K562 (cell line): ENCODE measurements at regions not wholly inside any gene's neighbourhood (a gene's known extent, or its start where the extent isn't known, plus 50 kb on each side); places are given as distances from the start of the nearest gene placed in this dataset.

Experiments
- BCOR ChIP-seq: fragments of 450-650 bp; IDR thresholded peaks from 2 replicates; pipeline ENCODE4 v1.6.1; 2016
- BRF1 ChIP-seq: IDR thresholded peaks from 3 replicates; pipeline ENCODE4 v1.6.1; 2011; ENCODE audit warnings: borderline replicate concordance, mild to moderate bottlenecking; ENCODE audit not compliant: insufficient read length; ENCODE audit errors: extremely low read depth
- CBFB ChIP-seq: sonication (generic); formaldehyde crosslinking; IDR thresholded peaks from 2 replicates; pipeline ENCODE4 v1.4.0; 2020; ENCODE audit warnings: mild to moderate bottlenecking, missing genetic modification reagents
- CBX5 ChIP-seq: IDR thresholded peaks from 2 replicates; pipeline ENCODE4 v1.6.1; 2014; ENCODE audit warnings: low read depth, borderline replicate concordance
- DACH1 ChIP-seq: fragments of 450-650 bp; IDR thresholded peaks from 2 replicates; pipeline ENCODE4 v1.6.1; 2018; ENCODE audit not compliant: partially characterized antibody
- DNMT1 ChIP-seq: fragments of 450-650 bp; IDR thresholded peaks from 2 replicates; pipeline ENCODE4 v1.6.1; 2016; ENCODE audit warnings: antibody characterized with exemption, mild to moderate bottlenecking
- ETV1 ChIP-seq: fragments of 450-650 bp; conservative IDR thresholded peaks from 2 replicates; pipeline ENCODE4 v1.6.1; 2016; ENCODE audit warnings: missing genetic modification characterization, control low read depth, low read depth, missing compliant biosample characterization
- EZH2 ChIP-seq: IDR thresholded peaks from 2 replicates; pipeline ENCODE4 v1.6.1; 2012; ENCODE audit warnings: low read depth, mild to moderate bottlenecking, inconsistent platforms, low read length, borderline replicate concordance
- GATAD2A ChIP-seq: fragments of 450-650 bp; IDR thresholded peaks from 2 replicates; pipeline ENCODE4 v1.6.1; 2017
- MCM2 ChIP-seq: fragments of 450-650 bp; IDR thresholded peaks from 2 replicates; pipeline ENCODE4 v1.6.1; 2017; ENCODE audit warnings: low read depth, mild to moderate bottlenecking
- PHF8 ChIP-seq: fragments of 200-600 bp; sonication (generic); IDR thresholded peaks from 2 replicates; pipeline ENCODE4 v1.6.1; 2012; ENCODE audit warnings: mixed run types, mild to moderate bottlenecking, inconsistent platforms, low read length, moderate library complexity, borderline replicate concordance
- RBBP5 ChIP-seq: fragments of 200-600 bp; sonication (generic); IDR thresholded peaks from 2 replicates; pipeline ENCODE4 v1.6.1; 2012; ENCODE audit warnings: borderline replicate concordance, mild to moderate bottlenecking, low read length, control low read depth, inconsistent platforms; ENCODE audit not compliant: insufficient read depth, poor library complexity, severe bottlenecking
- SMARCA4 ChIP-seq: fragments of 450-650 bp; IDR thresholded peaks from 2 replicates; pipeline ENCODE4 v1.6.1; 2016
- SMARCC2 ChIP-seq: fragments of 450-650 bp; IDR thresholded peaks from 2 replicates; pipeline ENCODE4 v1.6.1; 2017; ENCODE audit warnings: antibody characterized with exemption, moderate library complexity, mild to moderate bottlenecking, low read depth
- SRF ChIP-seq, 2 experiments: fragments of 250-450, 450-650 bp in 1 of 2; sonication (Bioruptor Pico) in 1 of 2; sonication (generic) in 1 of 2; formaldehyde crosslinking; IDR thresholded peaks; 2 replicates each; pipeline versions ENCODE4 v1.5.0 to v1.5.1; 2020 to 2022; ENCODE audit warnings: mild to moderate bottlenecking in 1 of 2, missing genetic modification reagents in 1 of 2
- TAF1 ChIP-seq: IDR thresholded peaks from 2 replicates; pipeline ENCODE4 v1.6.1; 2011; ENCODE audit warnings: mild to moderate bottlenecking, low read length, moderate library complexity; ENCODE audit not compliant: insufficient read depth, control insufficient read depth, severe bottlenecking; ENCODE audit errors: extremely low read depth
- ZBTB1 ChIP-seq: sonication (generic); formaldehyde crosslinking; IDR thresholded peaks from 2 replicates; pipeline ENCODE4 v1.8.1; 2023; ENCODE audit warnings: missing genetic modification reagents, low read depth, mild to moderate bottlenecking, borderline replicate concordance
- ZNF165 ChIP-seq: fragments of 250-450 bp; sonication (Bioruptor Pico); IDR thresholded peaks from 2 replicates; pipeline ENCODE4 v1.4.0; 2020; ENCODE audit warnings: borderline replicate concordance
- ZNF263 ChIP-seq: sonication (generic); formaldehyde crosslinking; IDR thresholded peaks from 2 replicates; pipeline ENCODE4 v1.8.0; 2022; ENCODE audit warnings: mild to moderate bottlenecking, missing genetic modification reagents, borderline replicate concordance
- ZNF324 ChIP-seq: fragments of 250-450 bp; sonication (Bioruptor Pico); IDR thresholded peaks from 2 replicates; pipeline ENCODE4 v1.4.0; 2020; ENCODE audit warnings: mild to moderate bottlenecking
- ZNF589 ChIP-seq: fragments of 200-800 bp; sonication (Bioruptor generic); IDR thresholded peaks from 2 replicates; pipeline ENCODE4 v1.6.1; 2016; ENCODE audit warnings: low read depth, missing genetic modification characterization, missing compliant biosample characterization
- ZNF79 ChIP-seq: fragments of 250-450 bp; sonication (Bioruptor Pico); IDR thresholded peaks from 2 replicates; pipeline ENCODE4 v1.4.0; 2020; ENCODE audit warnings: low read depth, mild to moderate bottlenecking, moderate library complexity
- TF ChIP-seq, protein P1 (sequence below): IDR thresholded peaks from 2 replicates; pipeline ENCODE4 v1.6.1; 2014; ENCODE audit warnings: antibody characterized with exemption
- TF ChIP-seq, protein P2 (sequence below), 2 experiments: fragments of 250-450 bp in 1 of 2; fragments of 450-650 bp in 1 of 2; sonication (Bioruptor Pico) in 1 of 2; IDR thresholded peaks; 2 replicates each; pipeline versions ENCODE4 v1.6.1 to v1.8.0; 2016 to 2021; ENCODE audit warnings: mild to moderate bottlenecking in 2 of 2, moderate library complexity in 2 of 2, missing compliant biosample characterization in 1 of 2, missing genetic modification characterization in 1 of 2
- TF ChIP-seq, protein P3 (sequence below): fragments of 450-650 bp; IDR thresholded peaks from 2 replicates; pipeline ENCODE4 v1.6.1; 2016; ENCODE audit warnings: antibody characterized with exemption
- TF ChIP-seq, protein P4 (sequence below): sonication (generic); formaldehyde crosslinking; IDR thresholded peaks from 2 replicates; pipeline ENCODE4 v1.8.1; 2023; ENCODE audit warnings: mild to moderate bottlenecking, missing genetic modification reagents
- TF ChIP-seq, protein P5 (sequence below): fragments of 250-450 bp; sonication (Bioruptor Pico); IDR thresholded peaks from 2 replicates; pipeline ENCODE4 v1.9.0; 2021; ENCODE audit warnings: mild to moderate bottlenecking

DNA sequence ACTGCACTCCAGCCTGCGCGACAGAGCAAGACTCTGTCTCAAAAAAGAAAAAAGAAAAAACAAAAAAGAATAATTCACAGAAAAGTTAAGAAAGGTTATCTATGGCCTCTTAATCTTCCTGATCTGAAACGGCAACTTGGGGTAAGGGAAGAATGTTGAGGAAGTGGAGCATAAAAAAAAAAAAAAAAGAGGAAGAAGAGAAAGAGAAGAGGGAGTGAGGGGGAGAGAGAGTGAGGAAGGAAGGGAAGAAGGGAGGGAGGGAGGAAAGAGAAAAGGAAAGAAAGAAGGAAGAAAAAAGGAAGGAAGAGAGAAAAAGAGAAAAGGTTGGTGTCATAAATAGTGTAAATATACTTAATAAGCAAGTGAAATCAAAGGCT lies 68.9 kb upstream of the NCOA3 start (continued):
- TF ChIP-seq, protein P1, sequence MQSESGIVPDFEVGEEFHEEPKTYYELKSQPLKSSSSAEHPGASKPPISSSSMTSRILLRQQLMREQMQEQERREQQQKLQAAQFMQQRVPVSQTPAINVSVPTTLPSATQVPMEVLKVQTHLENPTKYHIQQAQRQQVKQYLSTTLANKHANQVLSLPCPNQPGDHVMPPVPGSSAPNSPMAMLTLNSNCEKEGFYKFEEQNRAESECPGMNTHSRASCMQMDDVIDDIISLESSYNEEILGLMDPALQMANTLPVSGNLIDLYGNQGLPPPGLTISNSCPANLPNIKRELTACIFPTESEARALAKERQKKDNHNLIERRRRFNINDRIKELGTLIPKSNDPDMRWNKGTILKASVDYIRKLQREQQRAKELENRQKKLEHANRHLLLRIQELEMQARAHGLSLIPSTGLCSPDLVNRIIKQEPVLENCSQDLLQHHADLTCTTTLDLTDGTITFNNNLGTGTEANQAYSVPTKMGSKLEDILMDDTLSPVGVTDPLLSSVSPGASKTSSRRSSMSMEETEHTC = no peak
- TF ChIP-seq ZNF165 (CRISPR knock-in tag) (no peak), DNMT1 (0 out of 2 replicates have a peak, but pooled peaks have one; percentile 58), SMARCC2 (peak; percentile 49; the same call in 1 of the 2 replicates), BCOR (no peak), ZNF589 (CRISPR knock-in tag) (no peak), MCM2 (no peak), ZBTB1 (CRISPR knock-in tag) (no peak), ETV1 (no peak), ZNF324 (CRISPR knock-in tag) (no peak), CBX5 (no peak), RBBP5 (no peak), EZH2 (no peak), TAF1 (no peak), PHF8 (no peak), ZNF79 (CRISPR knock-in tag) (no peak), ZNF263 (CRISPR knock-in tag) (no peak), SMARCA4 (peak; percentile 88), GATAD2A (peak; percentile 60; the same call in 1 of the 2 replicates), CBFB (CRISPR knock-in tag) (no peak), BRF1 (no peak), SRF (CRISPR knock-in tag; IDR thresholded peaks at IDR 0.05) (no peak), DACH1 (no peak)
- TF ChIP-seq, protein P2, sequence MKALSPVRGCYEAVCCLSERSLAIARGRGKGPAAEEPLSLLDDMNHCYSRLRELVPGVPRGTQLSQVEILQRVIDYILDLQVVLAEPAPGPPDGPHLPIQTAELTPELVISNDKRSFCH (CRISPR knock-in tag; IDR thresholded peaks at IDR 0.05) = no peak
- TF ChIP-seq, protein P2 (tag; IDR thresholded peaks at IDR 0.05) = no peak
- TF ChIP-seq, protein P3, sequence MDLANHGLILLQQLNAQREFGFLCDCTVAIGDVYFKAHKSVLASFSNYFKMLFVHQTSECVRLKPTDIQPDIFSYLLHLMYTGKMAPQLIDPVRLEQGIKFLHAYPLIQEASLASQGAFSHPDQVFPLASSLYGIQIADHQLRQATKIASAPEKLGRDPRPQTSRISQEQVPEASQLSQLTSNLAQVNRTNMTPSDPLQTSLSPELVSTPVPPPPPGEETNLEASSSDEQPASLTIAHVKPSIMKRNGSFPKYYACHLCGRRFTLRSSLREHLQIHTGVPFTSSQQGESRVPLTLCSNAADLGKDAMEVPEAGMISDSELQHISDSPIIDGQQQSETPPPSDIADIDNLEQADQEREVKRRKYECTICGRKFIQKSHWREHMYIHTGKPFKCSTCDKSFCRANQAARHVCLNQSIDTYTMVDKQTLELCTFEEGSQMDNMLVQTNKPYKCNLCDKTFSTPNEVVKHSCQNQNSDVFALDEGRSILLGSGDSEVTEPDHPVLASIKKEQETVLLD = peak; percentile 79
- TF ChIP-seq, protein P4, sequence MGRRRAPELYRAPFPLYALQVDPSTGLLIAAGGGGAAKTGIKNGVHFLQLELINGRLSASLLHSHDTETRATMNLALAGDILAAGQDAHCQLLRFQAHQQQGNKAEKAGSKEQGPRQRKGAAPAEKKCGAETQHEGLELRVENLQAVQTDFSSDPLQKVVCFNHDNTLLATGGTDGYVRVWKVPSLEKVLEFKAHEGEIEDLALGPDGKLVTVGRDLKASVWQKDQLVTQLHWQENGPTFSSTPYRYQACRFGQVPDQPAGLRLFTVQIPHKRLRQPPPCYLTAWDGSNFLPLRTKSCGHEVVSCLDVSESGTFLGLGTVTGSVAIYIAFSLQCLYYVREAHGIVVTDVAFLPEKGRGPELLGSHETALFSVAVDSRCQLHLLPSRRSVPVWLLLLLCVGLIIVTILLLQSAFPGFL (CRISPR knock-in tag) = no peak
- TF ChIP-seq, protein P5, sequence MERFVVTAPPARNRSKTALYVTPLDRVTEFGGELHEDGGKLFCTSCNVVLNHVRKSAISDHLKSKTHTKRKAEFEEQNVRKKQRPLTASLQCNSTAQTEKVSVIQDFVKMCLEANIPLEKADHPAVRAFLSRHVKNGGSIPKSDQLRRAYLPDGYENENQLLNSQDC = no peak
